ENCODE measurements at regions not wholly inside any gene's neighbourhood (a gene's known extent, or its start where the extent isn't known, plus 50 kb on each side); places are given as distances from the start of the nearest gene placed in this dataset.
"Not testable (repeated sequence)": the region's sequence is repeated elsewhere in the genome, so short reads cannot be mapped to it uniquely, and the experiment has no call there.

GRCh38 chr4:174005422-174005821, 278.0 kb downstream of the FBXO8 start:
- DNase-seq, result no peak

- no peak for DNase-seq
These were observed 284.9 kb downstream of the FBXO8 start for GRCh38 chr4:173998471-173999144.

GRCh38 chr4:173995779-173996178, 287.7 kb downstream of the FBXO8 start:
- not testable (repeated sequence) for DNase-seq

- DNase-seq, result no peak
These were observed 291.7 kb downstream of the FBXO8 start for GRCh38 chr4:173991814-173992213.

GRCh38 chr4:173991316-173991715, 292.2 kb downstream of the FBXO8 start:
- no peak for DNase-seq

- no peak for DNase-seq
These were observed 292.6 kb downstream of the FBXO8 start for GRCh38 chr4:173990869-173991210.

GRCh38 chr4:173990126-173990868, 293.2 kb downstream of the FBXO8 start:
- DNase-seq, result no peak

GRCh38 chr4:173963523-173963922, 319.9 kb downstream of the FBXO8 start:
- DNase-seq, result not testable (repeated sequence)

GRCh38 chr4:173960398-173960797, 323.1 kb downstream of the FBXO8 start:
- no peak for DNase-seq

- no peak for DNase-seq
These were observed 325.0 kb downstream of the FBXO8 start for GRCh38 chr4:173958445-173958844.

GRCh38 chr4:173943547-173943946, 339.9 kb downstream of the FBXO8 start:
- DNase-seq, result no peak

GRCh38 chr4:173940146-173940545, 343.3 kb downstream of the FBXO8 start:
- DNase-seq, result no peak

GRCh38 chr4:173937631-173938270, 345.7 kb downstream of the FBXO8 start:
- DNase-seq, result no peak

GRCh38 chr4:173936861-173937260, 346.6 kb downstream of the FBXO8 start:
- DNase-seq, result no peak

GRCh38 chr4:173935622-173936405, 347.7 kb downstream of the FBXO8 start:
- no peak for DNase-seq

- DNase-seq, result no peak
These were observed 348.4 kb downstream of the FBXO8 start for GRCh38 chr4:173934933-173935620.

- DNase-seq, result no peak
These were observed 349.3 kb downstream of the FBXO8 start for GRCh38 chr4:173934201-173934600.

GRCh38 chr4:173932701-173933100, 350.8 kb downstream of the FBXO8 start:
- no peak for DNase-seq

GRCh38 chr4:173930329-173930967, 353.0 kb downstream of the FBXO8 start:
- no peak for DNase-seq

- no peak for DNase-seq
These were observed 353.5 kb downstream of the FBXO8 start for GRCh38 chr4:173929921-173930320.

- DNase-seq, result no peak
These were observed 358.9 kb downstream of the FBXO8 start for GRCh38 chr4:173924561-173924960.

GRCh38 chr4:173919861-173920260, 363.6 kb downstream of the FBXO8 start:
- no peak for DNase-seq
